ENCODE measurements at regions not wholly inside any gene's neighbourhood (a gene's known extent, or its start where the extent isn't known, plus 50 kb on each side); places are given as distances from the start of the nearest gene placed in this dataset.

- TF ChIP-seq POLR2A (IDR thresholded peaks at IDR 0.05) = no peak
- TF ChIP-seq, protein P1, sequence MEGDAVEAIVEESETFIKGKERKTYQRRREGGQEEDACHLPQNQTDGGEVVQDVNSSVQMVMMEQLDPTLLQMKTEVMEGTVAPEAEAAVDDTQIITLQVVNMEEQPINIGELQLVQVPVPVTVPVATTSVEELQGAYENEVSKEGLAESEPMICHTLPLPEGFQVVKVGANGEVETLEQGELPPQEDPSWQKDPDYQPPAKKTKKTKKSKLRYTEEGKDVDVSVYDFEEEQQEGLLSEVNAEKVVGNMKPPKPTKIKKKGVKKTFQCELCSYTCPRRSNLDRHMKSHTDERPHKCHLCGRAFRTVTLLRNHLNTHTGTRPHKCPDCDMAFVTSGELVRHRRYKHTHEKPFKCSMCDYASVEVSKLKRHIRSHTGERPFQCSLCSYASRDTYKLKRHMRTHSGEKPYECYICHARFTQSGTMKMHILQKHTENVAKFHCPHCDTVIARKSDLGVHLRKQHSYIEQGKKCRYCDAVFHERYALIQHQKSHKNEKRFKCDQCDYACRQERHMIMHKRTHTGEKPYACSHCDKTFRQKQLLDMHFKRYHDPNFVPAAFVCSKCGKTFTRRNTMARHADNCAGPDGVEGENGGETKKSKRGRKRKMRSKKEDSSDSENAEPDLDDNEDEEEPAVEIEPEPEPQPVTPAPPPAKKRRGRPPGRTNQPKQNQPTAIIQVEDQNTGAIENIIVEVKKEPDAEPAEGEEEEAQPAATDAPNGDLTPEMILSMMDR (IDR thresholded peaks at IDR 0.05) = peak in 1 of 4 experiments; percentile 26
- no peak for TF ChIP-seq POLR2AphosphoS5 (IDR thresholded peaks at IDR 0.05)
- no peak for TF ChIP-seq EP300 (IDR thresholded peaks at IDR 0.05)
These were observed 598.7 kb upstream of the TECRL start for GRCh38 chr4:65007841-65008439.
